Loucy (cell line): ENCODE measurements at regions not wholly inside any gene's neighbourhood (a gene's known extent, or its start where the extent isn't known, plus 50 kb on each side); places are given as distances from the start of the nearest gene placed in this dataset.

ENCODE experiments used
- EZH2phosphoT487 ChIP-seq: fragments of 200-600 bp; IDR thresholded peaks from 2 replicates; pipeline ENCODE4 v1.6.1; 2018; ENCODE audit warnings: antibody characterized with exemption, mild to moderate bottlenecking, moderate library complexity, borderline replicate concordance
- TF ChIP-seq, protein P1 (sequence below): fragments of 200-600 bp; sonication (generic); conservative IDR thresholded peaks from 2 replicates; pipeline ENCODE4 v1.5.1; 2014; ENCODE audit warnings: mild to moderate bottlenecking, antibody characterized with exemption, low read length

DNA sequence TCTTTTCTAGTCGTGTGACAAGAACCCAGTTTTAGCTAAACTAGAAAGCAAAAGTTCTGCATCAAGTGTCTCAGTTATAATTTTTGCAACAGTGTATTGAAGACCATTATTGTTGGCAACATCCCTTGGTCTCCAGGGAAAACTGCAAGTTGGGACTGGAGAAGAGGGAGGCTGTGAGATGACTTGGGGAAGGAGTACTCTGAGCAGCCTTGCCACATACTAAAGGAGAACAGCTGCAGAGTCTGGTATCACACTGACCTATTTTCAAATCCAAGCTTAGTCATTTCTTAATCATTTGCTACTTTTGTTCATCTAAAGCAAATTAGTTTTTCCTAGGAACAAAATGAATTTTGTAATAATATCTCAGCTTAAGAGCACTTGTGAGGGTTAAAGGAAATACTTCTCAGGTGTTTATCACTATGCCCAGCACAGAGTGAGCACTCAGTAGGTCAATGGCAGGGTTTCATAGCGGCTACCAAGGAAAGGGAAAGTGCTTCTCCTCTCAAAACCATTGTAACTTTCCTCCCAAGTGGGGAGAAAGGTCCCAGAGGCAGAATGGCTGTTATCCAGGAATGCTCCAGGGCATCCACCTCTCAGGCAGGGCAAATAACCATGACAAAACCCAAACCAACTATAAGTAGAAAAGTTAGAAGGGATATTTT is 247.1 kb downstream of the C11orf87 start:
- TF ChIP-seq, protein P1, sequence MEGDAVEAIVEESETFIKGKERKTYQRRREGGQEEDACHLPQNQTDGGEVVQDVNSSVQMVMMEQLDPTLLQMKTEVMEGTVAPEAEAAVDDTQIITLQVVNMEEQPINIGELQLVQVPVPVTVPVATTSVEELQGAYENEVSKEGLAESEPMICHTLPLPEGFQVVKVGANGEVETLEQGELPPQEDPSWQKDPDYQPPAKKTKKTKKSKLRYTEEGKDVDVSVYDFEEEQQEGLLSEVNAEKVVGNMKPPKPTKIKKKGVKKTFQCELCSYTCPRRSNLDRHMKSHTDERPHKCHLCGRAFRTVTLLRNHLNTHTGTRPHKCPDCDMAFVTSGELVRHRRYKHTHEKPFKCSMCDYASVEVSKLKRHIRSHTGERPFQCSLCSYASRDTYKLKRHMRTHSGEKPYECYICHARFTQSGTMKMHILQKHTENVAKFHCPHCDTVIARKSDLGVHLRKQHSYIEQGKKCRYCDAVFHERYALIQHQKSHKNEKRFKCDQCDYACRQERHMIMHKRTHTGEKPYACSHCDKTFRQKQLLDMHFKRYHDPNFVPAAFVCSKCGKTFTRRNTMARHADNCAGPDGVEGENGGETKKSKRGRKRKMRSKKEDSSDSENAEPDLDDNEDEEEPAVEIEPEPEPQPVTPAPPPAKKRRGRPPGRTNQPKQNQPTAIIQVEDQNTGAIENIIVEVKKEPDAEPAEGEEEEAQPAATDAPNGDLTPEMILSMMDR: no peak
- no peak for TF ChIP-seq EZH2phosphoT487
